ENCODE measurements at regions not wholly inside any gene's neighbourhood (a gene's known extent, or its start where the extent isn't known, plus 50 kb on each side); places are given as distances from the start of the nearest gene placed in this dataset.

DNA sequence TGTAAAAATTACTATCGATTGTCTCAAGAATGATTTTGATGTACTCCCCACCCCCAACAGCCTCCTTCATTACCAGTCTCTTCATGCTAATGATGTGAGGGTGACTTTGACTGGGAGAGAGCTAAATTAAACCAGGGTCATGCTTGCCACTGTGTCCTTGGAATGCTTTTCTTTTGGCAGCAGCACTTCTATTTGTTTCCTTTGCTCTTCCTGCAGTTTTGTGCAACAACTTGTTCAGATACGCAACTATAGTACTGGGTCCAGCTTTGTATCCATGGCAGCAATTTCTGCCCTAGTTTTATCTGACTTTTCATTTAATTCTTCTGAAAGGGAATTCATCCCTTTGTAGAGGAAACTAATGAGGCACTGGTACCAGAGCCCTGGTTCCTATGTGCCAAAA, 2792.1 kb downstream of the PCDH9 start:
- intact Hi-C loops (cut with DNase I) = no loop called here
- no peak for DNase-seq (ENCODE audit: low spot score)

GRCh38 chr13:64429691-64430090, 2800.4 kb downstream of the PCDH9 start:
- no peak for DNase-seq (ENCODE audit: low spot score)
- intact Hi-C loops (cut with DNase I) = no loop called here

DNA sequence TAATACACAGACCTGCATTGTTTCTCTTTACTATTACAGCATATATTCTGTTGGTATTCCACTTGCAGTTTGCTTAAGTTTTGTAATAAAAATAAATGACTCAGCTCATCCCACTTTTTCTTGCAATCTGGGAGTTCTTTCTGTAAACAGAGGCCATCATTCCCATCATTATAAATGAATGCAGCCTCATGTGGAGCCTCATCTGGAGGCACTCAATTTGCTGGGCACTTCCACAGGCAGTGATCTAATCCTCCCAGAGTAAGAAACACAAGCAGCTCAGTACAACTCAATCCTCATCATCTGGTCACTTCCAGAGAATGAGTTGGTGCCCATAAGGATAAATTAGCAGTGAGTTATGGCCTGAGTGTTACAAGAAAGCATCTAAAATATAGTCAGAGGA, 2801.9 kb downstream of the PCDH9 start:
- DNase-seq (ENCODE audit: low spot score) = no peak
- intact Hi-C loops (cut with DNase I) = no loop called here

- DNase-seq (ENCODE audit: low spot score) = no peak
- intact Hi-C loops (cut with DNase I) = no loop called here
Measured at GRCh38 chr13:64423467-64423866, 2806.7 kb downstream of the PCDH9 start.

DNA sequence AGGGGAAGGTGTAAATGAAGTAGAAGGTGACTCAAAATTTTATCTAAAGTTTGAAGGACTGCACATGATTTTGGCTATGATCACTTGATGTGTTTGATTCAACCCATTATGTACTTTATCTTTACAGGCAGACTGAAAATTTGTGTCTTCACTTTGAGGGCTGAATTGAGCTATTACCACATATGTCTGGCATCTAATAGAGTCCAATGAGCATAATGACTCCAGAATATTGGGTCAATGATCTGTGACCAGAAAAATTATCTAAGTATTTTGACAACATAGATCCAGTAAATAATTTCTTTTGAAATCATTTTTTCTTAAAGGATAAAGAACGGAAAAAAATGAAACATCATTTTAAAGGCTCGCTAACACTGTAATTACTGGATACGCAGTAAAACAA, 2810.0 kb downstream of the PCDH9 start:
- no peak for DNase-seq (ENCODE audit: low spot score)
- intact Hi-C loops (cut with DNase I) = no loop called here

GRCh38 chr13:64417581-64417980, 2812.6 kb downstream of the PCDH9 start:
- intact Hi-C loops (cut with DNase I) = no loop called here
- DNase-seq (ENCODE audit: low spot score) = no peak

DNA sequence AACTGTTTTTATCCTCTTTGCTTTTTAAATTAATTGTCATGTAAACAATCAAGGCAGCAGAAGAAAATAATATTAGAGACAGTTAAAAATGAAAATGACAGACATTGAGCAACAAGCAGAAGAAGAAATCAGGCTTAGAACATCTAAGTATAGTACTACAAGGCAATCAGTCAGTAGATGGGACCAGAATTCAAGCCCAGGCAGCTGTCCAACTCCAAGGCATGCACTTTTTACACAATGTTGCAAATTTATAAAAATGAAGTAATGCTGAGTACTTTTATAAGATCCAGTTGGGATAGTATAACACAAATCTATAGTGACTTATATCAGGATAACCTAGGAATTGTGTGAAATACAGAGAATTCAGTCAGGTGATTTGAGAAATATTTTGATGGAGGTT, 2815.8 kb downstream of the PCDH9 start:
- intact Hi-C loops (cut with DNase I) = no loop called here
- DNase-seq (ENCODE audit: low spot score) = no peak

DNA sequence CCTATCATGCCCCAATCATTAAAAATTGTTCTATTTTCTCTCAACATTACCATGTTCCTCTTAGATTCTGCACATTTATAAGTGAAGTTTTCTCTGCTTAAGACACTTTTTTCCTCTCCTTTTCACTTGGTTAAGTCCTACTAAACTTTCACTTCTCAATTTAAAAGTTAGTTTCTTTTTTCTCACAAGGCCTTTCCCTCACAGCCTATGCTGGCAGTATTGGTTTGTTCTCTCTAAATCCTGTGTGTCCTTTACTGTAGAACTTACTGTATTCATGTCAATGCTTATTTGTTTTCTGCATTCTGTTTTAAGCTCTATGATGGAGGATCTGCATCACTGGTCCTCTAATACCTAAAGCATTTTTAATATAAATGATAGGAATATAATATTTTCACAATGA, 2816.6 kb downstream of the PCDH9 start:
- DNase-seq (ENCODE audit: low spot score) = no peak
- intact Hi-C loops (cut with DNase I) = no loop called here

- DNase-seq (ENCODE audit: low spot score) = no peak
- intact Hi-C loops (cut with DNase I) = no loop called here
Measured at GRCh38 chr13:64410276-64411053, 2819.7 kb downstream of the PCDH9 start.

- intact Hi-C loops (cut with DNase I) = no loop called here
- no peak for DNase-seq (ENCODE audit: low spot score)
Measured at GRCh38 chr13:64397701-64398100, 2832.4 kb downstream of the PCDH9 start.

- DNase-seq (ENCODE audit: low spot score) = no peak
- intact Hi-C loops (cut with DNase I) = no loop called here
Measured at GRCh38 chr13:64377606-64378005, 2852.5 kb downstream of the PCDH9 start.

DNA sequence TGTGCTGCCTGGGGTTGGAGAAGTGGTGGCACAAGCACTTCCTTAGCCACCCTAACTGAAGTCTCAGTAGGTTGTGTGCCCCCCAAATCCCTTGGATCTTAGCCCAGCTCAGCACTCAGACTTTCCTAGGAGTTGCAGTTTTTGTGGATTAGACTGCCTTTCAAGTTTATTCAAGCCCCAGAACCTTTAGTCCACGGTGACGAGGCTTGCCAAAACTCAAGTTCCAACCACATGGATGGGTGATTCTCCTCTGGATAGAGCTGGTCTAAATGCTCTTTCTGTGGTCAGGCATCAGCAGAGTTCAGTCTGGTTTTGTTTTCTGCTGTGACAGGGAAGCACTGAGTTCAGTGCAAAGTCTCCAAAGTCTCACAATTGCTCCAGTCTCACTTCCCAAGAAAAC, 2858.7 kb downstream of the PCDH9 start:
- DNase-seq (ENCODE audit: low spot score) = no peak
- intact Hi-C loops (cut with DNase I) = no loop called here

GRCh38 chr13:64371045-64371444, 2859.1 kb downstream of the PCDH9 start:
- intact Hi-C loops (cut with DNase I) = no loop called here
- no peak for DNase-seq (ENCODE audit: low spot score)

GRCh38 chr13:64369121-64369520, 2861.0 kb downstream of the PCDH9 start:
- intact Hi-C loops (cut with DNase I) = no loop called here

GRCh38 chr13:64362564-64362963, 2867.6 kb downstream of the PCDH9 start:
- intact Hi-C loops (cut with DNase I) = no loop called here
- DNase-seq (ENCODE audit: low spot score) = no peak

More at GRCh38 chr13:64369121-64369520, 2861.0 kb downstream of the PCDH9 start:
- DNase-seq (ENCODE audit: low spot score) = no peak

DNA sequence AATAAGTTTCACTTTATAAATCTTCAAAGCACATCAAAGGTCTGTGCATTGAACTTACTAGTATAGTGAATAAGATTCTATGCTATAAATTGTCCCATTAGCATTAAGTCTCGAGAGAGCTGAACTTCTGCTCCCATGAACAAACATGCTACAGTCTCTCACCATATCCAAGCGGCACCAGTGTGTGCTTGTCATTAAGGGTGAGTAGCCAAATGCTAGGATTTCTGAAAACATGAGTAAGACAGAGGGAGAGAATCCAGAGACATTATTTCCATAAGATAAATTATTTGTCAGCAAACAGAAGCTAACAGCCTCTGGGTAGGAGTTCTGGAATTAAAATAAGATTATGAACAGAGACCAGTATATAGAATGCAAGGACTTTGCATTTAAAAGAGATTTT, 2882.5 kb downstream of the PCDH9 start:
- no peak for DNase-seq (ENCODE audit: low spot score)

GRCh38 chr13:64339373-64340063, 2890.6 kb downstream of the PCDH9 start:
- intact Hi-C loops (cut with DNase I) = no loop called here
- DNase-seq (ENCODE audit: low spot score) = no peak

More for the DNA sequence above, 2882.5 kb downstream of the PCDH9 start:
- intact Hi-C loops (cut with DNase I) = no loop called here

- DNase-seq (ENCODE audit: low spot score) = no peak
- intact Hi-C loops (cut with DNase I) = no loop called here
Measured at GRCh38 chr13:64338671-64339070, 2891.5 kb downstream of the PCDH9 start.

- no peak for DNase-seq (ENCODE audit: low spot score)
- intact Hi-C loops (cut with DNase I) = no loop called here
Measured at GRCh38 chr13:64333888-64334287, 2896.2 kb downstream of the PCDH9 start.

- intact Hi-C loops (cut with DNase I) = no loop called here
- no peak for DNase-seq (ENCODE audit: low spot score)
Measured at GRCh38 chr13:64332048-64332447, 2898.1 kb downstream of the PCDH9 start.

GRCh38 chr13:64327505-64328194, 2902.5 kb downstream of the PCDH9 start:
- intact Hi-C loops (cut with DNase I) = no loop called here
- no peak for DNase-seq (ENCODE audit: low spot score)

Measured in cardiac septum (tissue), 1 donor.